NOMO-1 (cell line): ENCODE measurements at regions not wholly inside any gene's neighbourhood (a gene's known extent, or its start where the extent isn't known, plus 50 kb on each side); places are given as distances from the start of the nearest gene placed in this dataset.

ENCODE experiments used
- DNase-seq, 2 experiments: peaks; one replicate each; lab custom pipeline; 2025; ENCODE audit not compliant: unreplicated experiment in 2 of 2; lab: John Stamatoyannopoulos, UW

DNA sequence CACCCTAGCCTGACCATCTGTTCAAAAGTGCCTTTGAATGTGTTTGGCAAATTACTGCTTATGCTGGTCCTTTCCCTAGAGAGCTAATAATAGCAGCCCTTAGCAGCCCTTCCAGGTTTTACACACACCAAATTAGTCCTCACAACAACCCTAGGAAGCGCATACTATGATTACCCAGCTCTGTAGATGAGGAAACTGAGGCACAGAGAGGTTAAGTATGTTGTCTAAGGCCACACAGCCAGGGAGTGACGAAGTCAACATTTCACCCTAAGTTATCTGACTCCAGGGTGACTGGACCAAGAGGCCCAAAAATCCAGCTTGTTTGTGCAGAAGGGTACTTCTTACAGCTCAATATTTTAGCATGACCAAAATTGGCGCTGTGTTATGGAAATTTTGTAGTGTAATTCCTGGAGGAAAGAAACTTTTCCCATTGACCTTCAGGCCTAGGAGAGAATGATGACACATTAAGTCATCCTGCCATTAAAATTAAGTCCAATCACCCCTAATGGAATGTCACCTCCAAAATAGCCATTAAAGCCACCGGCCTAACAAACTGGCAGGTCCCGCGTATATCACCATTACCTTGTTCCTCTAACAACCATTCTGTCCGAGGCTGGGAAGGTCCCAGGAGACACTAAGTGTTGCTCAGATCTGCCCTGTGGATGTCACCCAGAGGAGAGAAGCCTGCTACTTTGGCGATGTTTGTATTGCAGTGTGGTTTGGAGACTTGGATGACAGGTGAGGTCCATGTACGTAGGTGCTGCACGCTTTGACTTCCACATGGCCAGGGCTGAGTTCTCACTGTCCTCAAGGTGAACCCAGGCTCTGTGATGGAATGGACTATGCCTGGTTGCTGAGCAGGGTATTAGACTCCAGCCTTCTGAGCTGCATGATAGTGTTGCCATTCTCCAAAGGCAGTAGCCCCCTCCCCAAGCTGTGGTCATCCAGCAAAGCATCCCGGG, 258.3 kb downstream of the TOMM20 start:
- DNase-seq: no peak

DNA sequence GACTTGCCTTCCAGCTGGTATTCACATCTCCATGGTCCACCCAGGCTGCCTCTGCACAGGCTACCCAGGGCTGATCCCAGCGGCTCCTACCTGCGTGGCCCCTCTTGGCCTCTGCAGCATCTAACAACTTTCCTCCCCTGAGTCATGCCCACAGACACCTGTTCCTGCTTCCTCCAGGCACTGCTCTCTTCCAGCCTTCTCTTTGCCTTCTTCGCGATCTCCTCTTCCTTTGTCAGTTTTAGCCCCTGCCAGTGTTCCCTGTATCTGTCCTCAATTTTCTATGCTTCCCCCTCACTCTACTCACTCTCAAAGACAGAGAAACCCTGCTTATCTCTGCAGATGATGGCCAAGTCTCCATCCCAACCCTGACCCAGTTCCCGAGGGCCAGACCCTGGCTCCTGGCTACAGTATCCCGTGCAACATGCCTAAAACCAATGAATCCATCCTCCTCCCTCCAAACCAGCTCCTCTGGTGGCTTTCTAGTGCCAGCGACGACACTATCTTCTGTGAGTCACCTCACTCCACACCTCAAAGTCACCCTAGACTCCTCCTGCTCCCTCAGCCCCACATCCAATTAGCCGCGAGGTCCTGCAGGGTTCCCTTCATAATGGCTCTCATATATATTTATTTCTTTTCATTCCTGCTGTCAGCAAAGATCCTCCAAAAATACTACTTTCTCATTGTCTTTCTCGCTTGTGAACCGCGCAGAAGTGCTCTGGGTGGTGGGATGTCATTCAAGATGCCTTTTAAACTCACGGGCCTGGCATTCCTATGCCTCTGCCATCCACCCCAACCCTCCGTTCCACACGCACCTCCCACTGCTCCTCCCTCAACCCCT, 259.2 kb downstream of the TOMM20 start:
- no peak for DNase-seq

DNA sequence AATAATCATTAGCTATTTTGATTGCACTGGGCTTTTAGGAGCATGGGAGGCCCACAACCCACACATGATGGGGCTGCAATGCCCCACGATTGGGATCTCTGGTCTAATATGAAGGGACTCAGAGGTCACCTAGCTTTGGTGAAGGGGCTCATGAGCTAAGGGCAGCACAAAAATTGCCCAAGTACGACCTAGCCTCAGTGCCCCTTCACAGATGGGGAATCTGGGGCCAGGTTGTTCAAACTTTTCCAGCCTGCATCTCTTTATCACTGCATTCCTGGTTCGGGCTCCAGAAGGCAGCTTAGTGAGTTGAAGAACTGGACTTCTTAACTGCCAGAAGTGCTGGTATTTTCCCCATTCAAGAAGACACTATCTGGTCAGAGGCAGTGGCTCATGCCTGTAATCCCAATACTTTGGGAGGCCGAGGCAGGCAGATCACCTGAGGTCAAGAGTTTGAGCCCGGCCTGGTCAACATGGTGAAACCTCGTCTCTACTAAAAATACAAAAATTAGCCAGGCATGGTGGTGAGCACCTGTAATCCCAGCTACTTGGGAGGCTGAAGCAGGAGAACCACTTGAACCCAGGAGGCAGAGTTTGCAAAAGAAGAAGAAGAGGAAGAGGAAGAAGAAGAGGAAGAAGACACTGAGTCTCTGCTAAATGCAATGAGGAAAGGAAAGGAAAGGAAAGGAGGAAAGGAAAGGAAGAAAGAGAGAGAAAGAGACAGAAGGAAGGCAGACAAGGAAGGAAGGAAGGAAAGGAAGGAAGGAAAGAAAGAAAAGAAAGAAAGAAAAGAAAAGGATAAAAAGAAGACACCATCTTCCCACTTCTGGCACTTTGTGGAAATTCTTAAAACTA, 258.5 kb upstream of the IRF2BP2 start:
- no peak for DNase-seq

DNA sequence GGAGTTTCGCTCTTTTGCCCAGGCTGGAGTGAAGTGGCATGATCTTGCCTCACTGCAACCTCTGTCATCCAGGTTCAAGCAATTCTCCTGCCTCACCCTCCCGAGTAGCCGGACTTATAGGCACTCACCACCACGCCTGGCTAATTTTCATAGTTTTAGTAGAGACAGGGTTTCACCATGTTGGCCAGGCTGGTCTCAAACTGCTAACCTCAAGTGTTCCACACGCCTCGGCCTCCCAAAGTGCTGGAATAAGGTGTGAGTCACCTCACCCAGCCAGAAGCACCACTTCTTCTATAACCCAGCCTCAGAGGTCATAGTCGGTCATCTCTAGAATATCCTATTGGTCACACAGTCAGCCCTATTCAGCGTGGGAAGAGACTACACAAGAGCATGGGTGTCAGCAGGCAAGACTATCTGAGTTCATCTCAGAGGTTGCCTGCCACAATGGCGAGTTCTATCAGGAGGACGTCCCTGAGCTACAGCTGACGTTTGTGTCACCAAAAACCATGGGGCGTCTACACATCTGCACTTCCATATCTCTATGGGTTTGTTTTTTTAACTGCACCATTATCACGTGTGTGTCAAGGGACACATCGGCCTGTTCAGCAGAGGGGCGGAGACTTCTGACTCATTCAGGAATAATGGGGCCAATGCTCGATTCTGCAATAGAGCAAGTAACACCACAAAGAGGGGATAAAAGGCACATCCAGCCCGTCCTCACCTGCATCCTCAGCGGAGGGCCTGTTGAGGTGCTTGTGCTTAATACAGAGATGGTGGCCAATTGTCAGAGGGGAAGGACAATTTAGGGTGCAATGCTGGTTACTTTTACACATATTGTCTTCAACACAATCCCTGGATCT, 256.3 kb upstream of the IRF2BP2 start:
- DNase-seq: peak; percentile 54 to 80

DNA sequence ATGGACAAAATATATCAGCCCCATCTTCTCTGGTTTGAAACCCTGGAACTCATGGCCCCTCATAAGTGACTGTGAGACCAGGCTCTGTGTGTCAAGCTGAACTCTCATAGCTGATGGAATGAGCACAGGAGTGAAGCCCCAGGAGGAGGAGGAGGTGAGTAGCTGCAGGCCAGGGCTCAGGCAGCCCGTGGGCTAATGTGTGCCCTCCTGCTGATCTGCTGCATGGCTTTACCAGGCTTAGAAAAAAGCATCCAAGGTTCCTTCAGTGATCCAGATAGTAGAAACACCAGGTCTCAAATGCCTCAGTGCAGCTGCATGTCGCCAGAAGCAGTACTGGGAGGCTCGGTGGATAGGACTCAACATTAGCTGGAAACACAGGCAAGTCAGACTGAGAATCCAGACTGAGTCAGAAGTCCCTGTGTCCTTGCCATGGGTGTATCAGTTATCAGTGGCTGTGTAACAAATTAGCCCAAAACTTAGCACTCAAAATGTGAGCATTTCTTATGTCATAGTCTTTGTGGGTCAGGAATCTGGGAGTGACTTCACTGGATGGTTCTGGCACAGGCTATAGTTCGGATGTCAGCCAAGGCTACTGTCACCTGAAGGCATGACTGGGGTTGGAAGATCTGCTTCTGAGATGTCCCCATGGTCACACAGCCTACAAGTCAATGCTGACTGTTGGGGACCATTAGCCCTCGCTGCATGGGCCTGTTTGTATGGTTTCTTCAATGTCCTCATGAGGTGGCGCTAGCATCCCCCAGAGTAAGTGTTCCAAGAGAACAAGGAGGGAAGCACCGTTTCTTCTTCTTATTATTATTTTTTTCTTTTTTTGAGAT, 255.4 kb upstream of the IRF2BP2 start:
- DNase-seq: no peak

DNA sequence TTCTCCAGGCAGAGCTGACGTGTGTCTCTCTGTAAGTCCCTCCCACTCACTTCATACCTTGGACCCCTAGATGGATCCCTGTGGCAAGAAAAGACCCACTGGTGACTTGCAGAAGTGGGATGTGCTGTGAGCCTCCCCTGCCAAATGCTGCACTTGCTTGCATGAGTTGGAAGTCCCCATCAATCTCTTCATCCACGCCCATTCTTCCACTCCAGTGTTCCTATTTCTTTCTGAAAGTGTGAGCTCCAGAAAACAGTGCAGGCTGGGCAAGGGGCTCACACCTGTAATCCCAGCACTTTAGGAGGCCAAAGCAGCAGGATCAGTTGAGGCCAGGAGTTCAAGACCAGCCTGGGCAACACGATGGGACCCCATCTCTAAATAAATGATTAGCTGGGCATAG, 254.1 kb upstream of the IRF2BP2 start:
- no peak for DNase-seq

DNA sequence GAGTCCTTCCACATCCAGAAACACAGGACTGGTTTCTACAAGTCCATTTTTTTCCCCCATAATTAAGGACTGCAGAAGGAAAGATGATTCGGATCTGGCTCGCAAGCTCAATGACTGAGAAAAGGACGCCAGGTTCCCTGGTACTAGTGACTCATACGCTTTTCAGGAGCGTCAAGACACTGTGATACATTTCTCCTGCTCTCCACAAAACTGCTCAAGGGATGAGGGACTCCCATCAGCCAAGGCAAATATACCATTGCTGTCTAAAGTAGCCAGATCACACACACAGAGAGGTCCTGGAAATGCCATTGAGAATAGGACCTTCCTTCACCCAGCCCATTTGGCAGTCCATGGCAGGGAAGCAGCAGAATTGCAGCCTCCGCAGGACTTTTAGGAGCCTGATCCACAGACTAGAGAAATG, 253.6 kb upstream of the IRF2BP2 start:
- no peak for DNase-seq

DNA sequence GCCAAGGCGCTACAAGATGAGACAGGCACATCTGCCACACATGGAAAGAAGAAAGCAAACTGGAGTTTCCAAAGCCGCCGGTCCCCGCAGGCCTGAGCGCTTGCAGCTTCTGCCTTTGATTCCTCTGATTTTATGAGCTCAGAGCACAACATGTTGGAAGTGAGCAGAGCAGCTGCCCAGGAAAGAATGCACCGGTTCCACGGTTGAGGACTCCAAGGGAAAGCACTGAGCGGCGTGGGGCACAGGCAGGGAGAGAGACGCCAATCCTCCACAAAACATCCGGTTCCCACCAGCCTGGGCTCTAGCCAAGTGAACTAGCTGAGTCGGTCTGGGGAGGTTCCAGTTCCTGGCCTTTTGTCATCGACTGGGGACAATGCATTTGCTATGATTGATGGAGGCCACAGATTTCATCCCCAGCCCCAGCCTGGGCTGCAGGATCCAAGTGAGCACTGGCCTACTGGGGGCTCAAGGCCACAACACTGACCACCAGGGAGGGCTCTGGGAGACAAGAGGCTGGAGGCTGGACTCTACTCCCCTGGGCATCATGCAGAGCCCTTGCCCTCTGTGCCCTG, 253.1 kb upstream of the IRF2BP2 start:
- DNase-seq: no peak

DNA sequence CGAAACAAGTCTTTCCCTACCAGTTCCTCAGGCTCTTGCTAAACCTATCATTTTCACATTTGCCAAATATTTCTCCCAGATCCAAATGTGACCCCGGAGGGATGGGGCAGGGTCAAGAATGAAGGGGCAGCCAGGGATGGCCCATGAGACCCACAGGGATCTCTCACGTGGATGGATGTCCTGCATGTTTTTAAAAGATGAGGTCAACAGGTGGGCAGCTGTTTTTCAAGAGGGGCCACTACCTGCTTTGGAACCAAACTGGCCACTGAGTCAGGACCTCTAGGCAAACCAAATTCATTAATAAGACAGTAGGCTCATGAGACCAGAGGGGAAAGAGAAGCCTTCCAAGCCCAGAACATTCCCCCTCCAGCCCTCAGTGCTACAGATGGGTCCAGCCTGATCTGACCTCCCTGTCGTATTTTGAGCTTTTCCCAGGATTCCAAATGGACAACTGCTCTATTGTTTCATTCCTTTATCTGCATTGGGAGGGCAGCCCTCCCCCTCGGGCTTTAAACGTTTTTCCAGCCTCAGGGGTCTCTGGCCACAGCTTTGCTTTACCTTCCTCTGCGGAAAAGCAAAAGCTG, 252.5 kb upstream of the IRF2BP2 start:
- no peak for DNase-seq

DNA sequence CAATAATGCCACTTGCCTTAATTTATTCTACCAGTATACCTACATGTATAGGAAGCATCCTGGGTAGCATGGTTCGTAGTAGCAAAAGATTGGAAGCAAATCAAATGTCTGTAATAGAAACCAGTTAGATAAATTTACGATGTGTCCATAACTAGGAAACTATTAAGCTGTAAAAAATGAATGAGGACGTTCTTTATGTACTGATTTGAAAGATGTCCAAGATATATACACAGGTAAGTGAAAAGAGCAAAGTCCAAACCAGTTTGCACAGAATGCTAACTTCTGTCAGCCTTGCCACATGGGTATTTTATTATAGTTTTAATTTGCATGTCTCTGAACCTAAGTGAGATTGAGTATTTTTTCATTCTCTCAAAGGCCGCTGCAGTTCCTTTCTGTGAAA, 251.8 kb upstream of the IRF2BP2 start:
- DNase-seq: no peak

DNA sequence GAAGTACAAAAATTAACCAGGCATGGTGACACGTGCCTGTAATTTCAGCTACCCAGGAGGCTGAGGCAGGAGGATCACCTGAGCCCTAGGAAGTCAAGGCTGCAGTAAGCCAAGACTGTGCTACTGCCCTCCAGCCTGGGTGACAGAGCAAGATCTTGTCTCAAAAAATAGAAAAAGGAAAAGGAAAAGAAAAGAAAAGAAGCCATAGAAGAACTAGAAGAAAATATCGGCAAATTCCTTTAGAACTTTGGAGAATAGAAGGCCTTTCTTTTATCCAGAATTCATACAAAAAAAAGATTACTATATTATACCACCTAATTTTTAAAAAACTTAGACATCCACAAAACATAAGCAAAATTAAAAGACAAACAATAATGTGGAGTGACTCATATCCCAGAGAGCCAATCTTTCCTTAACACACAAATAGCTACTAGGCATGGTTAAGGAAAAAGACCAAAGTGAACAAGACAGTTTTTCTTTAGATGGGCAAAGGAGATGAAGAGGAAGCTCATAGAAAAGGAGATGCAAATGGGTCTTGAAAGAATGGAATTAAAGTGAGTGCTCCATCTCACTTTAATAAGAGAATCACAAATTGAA, 251.1 kb upstream of the IRF2BP2 start:
- no peak for DNase-seq

DNA sequence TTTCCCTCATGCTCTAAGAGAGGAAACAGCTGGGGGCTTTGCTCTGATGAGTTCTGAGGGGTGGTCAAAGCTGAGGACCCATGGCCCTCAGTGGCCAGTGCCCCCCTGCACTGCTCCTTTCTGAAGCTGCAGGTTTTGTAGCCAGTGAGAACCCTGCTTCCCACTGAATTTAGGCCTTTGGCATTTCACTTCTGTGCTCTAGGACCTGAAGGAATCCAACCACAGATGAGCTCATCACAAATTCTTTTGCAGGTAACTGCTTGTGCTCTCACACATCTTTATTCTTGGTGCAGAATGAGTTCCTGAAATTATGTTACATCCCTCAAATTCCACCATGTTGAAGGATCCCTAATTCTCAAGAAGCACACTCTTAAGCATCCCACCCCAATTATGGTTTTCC, 248.7 kb upstream of the IRF2BP2 start:
- no peak for DNase-seq

DNA sequence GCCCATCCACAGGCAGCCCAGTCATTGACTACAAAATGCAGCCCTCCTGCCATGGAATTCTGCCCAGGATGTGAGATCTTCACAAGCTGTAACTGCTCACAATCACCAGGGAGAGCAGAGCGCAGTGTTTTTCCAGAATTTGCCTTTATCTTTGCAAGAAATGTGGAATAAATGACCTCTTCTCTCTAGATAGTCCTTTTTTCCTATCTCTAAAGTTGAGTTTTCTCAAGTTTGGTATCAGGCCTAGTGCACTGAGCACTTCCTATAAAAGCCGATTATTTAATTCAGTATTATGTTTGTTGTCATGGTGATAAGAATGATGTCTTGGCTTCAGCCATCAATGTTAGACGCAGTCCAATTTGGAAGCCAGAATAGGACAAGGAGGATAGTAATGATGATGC, 246.9 kb upstream of the IRF2BP2 start:
- no peak for DNase-seq

DNA sequence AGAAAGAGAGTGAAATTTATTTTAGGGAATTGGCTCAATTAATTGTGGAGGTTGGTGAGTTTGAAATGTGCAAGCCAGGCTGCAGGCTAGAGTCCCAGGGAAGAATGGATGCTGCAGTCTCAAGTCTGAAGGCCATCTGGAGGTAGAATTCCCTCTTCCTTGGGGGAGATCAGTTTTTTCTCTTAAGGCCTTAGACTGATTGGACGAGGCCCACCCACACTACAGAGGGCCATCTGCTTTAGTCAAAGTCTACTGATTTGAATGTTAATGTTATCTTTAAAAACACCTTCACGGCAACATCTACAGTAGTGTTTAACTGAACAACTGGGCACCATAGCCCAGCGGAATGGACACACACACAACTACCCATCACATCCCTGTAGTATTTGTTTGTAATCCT, 245.9 kb upstream of the IRF2BP2 start:
- DNase-seq: no peak

DNA sequence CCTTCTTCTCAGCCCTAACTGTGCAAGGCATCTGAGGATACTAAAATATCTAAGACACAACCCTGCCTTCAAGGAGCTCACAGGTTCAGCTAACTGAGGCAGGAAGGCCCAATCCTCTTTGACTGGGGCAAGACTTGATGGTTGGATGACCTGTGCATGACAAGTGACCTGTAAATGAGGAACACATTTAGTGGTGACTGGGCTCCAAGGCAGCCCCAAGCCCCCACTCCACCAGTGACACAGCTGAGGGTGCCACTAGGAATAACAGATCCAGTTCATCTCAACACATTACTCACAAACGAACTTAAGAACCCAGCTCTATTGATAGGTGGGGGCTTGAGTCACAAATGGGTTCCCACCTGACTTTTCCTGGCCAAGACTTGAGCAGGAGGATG, 244.7 kb upstream of the IRF2BP2 start:
- no peak for DNase-seq

DNA sequence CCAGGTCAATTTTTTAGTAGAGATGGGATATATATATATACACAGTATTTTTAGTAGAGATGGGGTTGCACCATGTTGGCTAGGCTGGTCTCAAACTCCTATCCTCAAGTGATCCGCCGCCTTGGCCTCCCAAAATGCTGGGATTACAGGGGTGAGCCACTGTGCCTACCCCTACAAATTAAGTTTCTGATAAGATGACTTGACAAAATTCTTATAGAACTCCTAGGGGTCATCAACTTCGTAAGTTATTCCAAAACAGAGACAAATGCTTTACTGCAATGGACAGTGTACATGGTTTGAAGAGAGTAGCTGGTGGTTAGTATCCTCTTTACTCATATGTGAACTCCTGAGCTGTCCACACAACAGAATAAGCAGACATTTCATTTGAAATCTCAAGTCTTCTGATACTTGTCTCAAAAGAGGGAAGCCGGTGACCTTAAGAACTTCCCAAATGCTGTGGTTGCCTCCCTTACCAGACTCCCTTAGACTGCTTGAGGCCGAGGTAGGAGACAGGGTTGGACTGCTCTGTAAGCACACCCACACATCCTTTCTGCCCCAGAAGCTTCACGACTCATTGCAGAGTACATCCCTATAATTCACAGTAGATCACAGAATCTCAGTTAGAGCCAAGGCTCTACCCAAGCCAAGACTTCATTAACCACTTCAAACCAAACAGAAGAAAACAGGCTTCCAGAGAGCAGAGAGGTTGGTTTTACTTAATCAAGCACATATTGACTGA, 244.1 kb upstream of the IRF2BP2 start:
- DNase-seq: peak in 1 of 2 experiments; percentile 22

DNA sequence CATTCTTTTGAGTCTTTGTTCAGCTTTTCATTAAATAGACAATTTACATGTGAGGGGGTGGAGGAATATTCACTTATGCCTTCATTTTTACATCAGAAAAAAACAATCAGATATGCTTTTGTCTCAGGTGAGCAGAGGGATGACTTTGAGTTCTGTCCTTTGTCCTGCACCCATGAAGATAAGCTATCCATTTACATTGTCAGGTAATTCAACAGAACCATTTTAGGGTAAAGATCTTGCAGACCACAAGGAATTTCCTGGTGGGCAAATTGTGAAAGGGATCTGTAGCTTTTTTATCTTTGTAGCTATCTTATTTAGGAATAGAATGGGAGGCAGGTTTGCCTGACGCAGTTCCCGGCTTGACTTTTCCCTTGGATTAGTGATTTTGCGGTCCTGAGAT, 242.7 kb upstream of the IRF2BP2 start:
- no peak for DNase-seq
